ENCODE measurements at regions not wholly inside any gene's neighbourhood (a gene's known extent, or its start where the extent isn't known, plus 50 kb on each side); places are given as distances from the start of the nearest gene placed in this dataset.

DNA sequence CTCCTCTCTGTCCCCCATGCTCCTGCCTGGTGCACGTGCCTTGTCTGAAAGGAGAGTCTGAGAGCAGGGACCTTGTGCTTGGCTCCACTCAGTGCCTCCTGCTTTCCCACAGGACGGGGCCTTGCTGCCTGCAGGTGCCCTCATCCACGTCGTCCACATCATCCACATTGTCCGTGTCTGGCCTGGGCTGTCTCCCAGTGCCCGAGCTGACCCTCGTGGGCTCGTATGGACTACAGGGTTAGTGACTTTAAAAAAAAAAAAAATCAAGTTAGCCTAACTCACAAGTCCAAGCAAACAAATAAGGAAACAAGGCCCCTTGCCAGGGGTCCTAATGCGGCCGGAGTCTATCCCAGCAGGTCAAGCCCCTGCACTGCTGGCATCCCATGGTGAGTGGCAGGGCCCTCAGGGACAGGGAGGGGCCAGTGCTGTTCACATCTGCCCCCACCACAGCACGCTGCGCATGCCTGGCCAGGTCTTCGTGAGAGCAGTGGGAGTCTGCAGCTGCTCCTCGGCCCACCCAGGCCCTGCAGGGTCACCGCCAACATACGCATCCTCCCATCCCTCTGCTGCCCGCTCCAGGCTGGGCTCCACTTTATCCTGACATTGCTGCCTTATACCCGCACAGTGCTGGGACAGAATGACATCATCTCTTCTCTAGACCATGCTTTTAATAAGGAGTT, 232.6 kb downstream of the NDUFA10 start:
- TF ChIP-seq, protein P1, sequence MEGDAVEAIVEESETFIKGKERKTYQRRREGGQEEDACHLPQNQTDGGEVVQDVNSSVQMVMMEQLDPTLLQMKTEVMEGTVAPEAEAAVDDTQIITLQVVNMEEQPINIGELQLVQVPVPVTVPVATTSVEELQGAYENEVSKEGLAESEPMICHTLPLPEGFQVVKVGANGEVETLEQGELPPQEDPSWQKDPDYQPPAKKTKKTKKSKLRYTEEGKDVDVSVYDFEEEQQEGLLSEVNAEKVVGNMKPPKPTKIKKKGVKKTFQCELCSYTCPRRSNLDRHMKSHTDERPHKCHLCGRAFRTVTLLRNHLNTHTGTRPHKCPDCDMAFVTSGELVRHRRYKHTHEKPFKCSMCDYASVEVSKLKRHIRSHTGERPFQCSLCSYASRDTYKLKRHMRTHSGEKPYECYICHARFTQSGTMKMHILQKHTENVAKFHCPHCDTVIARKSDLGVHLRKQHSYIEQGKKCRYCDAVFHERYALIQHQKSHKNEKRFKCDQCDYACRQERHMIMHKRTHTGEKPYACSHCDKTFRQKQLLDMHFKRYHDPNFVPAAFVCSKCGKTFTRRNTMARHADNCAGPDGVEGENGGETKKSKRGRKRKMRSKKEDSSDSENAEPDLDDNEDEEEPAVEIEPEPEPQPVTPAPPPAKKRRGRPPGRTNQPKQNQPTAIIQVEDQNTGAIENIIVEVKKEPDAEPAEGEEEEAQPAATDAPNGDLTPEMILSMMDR (IDR thresholded peaks at IDR 0.05; ENCODE audit: insufficient read depth, low read depth, low read length): no peak
- no peak overlapping the region for H3K4me3 ChIP-seq (ENCODE audit: low read depth, low read length)
- no peak for DNase-seq (ENCODE audit: low read depth)

DNA sequence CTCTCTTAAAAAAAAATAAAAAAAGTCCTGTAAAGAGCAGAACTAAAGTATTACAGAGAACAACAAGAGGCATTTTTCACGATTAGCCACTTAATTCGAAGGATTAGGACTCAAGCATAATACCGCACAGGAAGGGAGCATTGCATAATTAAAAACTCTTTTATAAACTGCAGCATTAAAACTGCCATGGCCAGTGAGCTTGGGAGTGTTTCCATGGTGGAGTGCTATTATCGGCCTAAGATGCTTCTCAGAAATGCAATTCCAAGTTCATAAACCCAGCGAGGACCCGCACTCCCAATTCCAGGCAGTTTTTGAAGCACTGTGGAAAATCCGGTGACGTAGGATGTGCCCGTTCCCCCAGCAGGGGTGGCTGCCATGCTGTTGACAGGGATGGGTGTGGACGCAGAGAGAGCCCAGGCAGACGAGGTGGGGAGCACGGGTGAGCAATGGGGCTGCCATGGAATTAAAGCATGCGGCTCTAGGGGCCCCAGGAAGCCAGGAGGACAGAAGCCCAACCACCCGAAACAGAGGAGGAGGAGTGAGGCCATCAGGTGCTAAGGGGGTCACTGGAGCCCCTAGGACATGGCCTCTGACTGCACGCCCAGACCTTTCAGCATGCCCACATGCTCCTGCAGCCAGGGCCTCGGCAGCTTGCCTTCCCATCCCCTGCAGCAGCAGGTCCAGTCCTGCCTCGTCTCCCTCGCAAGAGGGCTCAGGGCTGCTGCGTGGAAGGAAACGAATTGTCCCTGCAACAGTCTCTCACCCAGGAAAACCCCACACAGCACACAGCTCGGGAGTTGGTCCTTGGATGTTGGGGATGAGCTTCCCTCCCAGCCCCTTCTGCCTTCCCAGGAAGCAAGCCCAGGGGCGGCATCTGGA, 233.4 kb downstream of the NDUFA10 start:
- TF ChIP-seq, protein P1 (IDR thresholded peaks at IDR 0.05; ENCODE audit: insufficient read depth, low read depth, low read length): no peak
- H3K4me3 ChIP-seq (ENCODE audit: low read depth, low read length): no peak overlapping the region
- no peak for DNase-seq (ENCODE audit: low read depth)

DNA sequence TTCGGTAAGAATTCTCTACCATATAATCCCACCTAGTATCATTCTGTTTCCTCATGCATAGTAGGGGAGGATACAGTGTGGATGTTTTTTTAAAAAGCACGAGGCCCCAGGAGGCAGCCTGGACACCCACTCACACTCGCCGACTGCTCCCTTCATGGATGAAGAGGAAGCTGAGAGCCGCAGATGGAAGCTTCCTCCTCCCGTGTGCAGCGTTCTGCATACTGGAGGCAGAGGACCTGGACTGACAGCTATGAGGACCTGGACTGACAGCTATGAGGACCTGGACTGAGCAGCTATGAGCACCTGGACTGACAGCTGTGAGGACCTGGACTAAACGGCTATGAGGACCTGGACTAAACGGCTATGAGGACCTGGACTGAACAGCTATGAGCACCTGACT, 234.4 kb downstream of the NDUFA10 start:
- no peak overlapping the region for H3K4me3 ChIP-seq (ENCODE audit: low read depth, low read length)
- no peak for DNase-seq (ENCODE audit: low read depth)
- TF ChIP-seq, protein P1 (IDR thresholded peaks at IDR 0.05; ENCODE audit: insufficient read depth, low read depth, low read length): no peak

DNA sequence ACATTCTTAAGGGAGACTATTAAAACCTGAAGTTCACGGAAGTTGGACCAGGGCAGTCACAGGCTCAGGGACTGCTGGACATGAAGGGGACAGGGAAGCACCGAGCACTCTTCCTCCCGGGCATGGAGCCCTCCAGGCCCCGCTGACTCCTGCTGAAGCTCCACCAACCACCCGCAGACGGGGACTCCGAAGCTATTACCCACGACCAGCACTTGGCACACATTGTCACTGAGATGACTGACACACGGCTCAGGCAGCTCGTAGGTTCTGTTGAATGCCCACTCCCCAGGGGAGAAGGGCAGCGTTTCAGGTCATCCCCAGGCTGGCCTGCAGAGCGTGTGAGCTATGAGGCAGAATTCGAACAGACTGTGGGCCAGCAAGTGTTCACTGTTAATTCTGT, 234.8 kb downstream of the NDUFA10 start:
- TF ChIP-seq, protein P1 (IDR thresholded peaks at IDR 0.05; ENCODE audit: insufficient read depth, low read depth, low read length): no peak
- no peak overlapping the region for H3K4me3 ChIP-seq (ENCODE audit: low read depth, low read length)
- DNase-seq (ENCODE audit: low read depth): no peak

DNA sequence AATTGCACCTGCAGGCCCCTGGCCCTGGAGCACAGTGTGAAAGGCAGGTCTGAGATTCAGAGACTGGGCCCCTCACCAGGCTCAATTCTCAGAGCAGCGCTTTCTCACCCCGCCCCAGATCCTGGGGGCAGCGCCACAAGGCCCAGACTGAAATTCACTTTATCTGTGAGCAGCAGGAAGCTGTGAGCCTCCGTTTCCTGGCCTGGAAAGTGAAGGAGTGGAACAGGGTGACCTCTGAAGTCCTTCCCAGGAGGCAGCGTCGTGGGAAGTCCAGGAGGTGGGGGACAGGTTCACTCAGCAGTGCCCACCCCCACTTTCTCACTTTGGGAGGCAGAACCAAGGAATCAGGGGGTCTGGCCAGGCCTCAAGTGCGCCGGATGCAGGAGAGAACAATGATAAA, 235.4 kb downstream of the NDUFA10 start:
- no peak for DNase-seq (ENCODE audit: low read depth)
- TF ChIP-seq, protein P1 (IDR thresholded peaks at IDR 0.05; ENCODE audit: insufficient read depth, low read depth, low read length): no peak
- H3K4me3 ChIP-seq (ENCODE audit: low read depth, low read length): no peak overlapping the region

DNA sequence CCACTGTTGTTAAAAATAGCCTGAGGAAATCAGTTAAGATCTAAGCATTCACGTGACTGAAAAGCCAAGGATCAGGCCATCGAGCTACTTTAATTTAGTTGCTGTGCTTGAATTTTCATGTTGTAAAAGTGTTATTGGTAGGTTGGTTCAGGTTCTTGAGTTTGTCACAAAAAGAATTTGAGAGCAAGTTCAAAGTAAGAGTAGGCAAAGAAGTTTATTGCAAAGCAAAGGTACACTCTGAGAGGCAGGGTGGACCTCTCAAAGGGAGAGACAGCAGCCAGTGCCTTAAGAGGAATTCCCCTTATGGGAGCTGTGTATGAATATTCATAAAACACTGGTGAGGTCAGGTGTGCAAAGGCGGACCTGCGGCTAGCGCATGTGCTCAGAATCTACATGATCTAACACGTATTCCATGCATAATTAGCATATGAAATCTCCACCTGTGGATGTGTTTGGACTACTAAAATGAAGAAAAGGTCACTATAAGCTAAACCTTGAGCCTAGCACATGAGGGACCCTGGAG, 236.5 kb downstream of the NDUFA10 start:
- H3K4me3 ChIP-seq (ENCODE audit: low read depth, low read length): no peak overlapping the region
- DNase-seq (ENCODE audit: low read depth): no peak
- TF ChIP-seq, protein P1 (IDR thresholded peaks at IDR 0.05; ENCODE audit: insufficient read depth, low read depth, low read length): no peak
